ENCODE measurements at regions not wholly inside any gene's neighbourhood (a gene's known extent, or its start where the extent isn't known, plus 50 kb on each side); places are given as distances from the start of the nearest gene placed in this dataset.
"Not testable (repeated sequence)": the region's sequence is repeated elsewhere in the genome, so short reads cannot be mapped to it uniquely, and the experiment has no call there.

- TF ChIP-seq POLR2A, CTCF (IDR thresholded peaks at IDR 0.05): not testable (repeated sequence)
These were observed 2777.4 kb upstream of the TPTE start for GRCh38 chr21:7743940-7744339.
